NOMO-1 (cell line): ENCODE measurements at regions not wholly inside any gene's neighbourhood (a gene's known extent, or its start where the extent isn't known, plus 50 kb on each side); places are given as distances from the start of the nearest gene placed in this dataset.
"Not testable (repeated sequence)": the region's sequence is repeated elsewhere in the genome, so short reads cannot be mapped to it uniquely, and the experiment has no call there.

Source experiments
- DNase-seq, 2 experiments: peaks; one replicate each; lab custom pipeline; 2025; ENCODE audit not compliant: unreplicated experiment in 2 of 2; lab: John Stamatoyannopoulos, UW

DNA sequence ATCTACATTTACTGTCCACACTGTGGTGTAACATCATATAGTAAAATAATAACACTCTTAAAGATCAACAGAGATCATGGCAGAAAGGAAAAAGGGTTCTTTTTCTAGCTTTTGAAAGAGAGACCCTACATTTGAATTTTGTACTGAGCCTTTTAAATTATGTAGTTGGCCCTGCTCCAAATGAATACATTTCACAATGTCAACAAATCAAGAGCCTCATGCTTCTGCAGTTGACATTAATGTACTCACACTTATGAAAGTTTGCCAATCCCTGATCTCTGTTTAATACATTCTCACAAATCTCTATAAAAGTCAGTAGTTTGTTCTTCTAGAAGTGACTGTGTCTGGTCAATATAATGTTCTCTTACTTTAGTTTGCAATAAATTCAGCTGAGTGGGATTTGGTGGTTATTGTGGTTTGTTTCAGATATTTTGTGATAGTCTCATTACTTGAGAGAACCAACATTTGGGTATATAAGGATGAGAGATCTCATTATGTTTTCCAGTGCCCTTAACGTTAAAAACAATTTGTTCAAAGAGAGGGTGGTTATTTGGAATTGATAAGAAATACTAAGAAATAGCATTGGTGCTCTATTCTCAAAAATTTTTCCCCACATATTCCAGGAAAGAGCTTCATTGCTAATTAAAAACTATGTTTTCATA is 277.8 kb upstream of the FTMT start:
- DNase-seq = no peak

DNA sequence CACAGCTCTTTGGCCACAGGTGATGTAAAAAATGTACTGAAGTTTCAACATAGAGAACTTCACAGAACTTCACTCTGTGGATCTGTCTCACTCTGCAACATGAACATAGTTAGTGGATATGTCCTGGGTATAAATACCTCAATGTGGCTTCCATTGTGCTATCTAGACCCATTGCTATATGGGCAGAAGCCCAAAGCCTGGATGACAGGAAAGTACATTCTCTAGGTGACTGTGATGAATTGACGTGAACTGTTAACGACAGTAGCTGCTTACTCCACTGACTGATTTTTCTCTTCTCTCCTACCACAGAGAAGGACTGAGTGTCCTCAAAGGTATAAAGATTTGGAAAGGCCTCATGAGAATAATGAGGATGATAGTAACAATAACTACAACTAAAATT is 270.1 kb upstream of the FTMT start:
- no peak for DNase-seq

DNA sequence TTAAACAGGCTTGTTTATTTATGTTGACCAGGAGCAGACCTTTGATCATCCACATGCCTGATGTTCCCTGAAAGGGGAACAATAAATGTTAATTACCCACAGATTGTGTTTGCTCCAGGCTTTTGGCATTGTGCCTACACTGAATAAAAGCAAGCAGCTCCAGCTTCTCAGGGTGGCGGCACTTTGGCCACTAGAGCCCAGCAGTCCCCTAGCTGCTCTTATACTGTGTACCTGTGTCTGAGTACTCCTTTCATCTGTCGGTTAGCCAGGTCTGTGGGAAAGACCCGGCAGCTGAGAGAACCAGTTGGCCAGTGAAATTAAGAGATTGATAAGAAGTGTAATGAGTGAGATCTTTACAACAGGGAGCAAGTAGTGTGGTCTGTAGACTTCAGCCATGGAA is 254.8 kb upstream of the FTMT start:
- no peak for DNase-seq

GRCh38 chr5:121608826-121609225 is 242.9 kb upstream of the FTMT start:
- DNase-seq = no peak

DNA sequence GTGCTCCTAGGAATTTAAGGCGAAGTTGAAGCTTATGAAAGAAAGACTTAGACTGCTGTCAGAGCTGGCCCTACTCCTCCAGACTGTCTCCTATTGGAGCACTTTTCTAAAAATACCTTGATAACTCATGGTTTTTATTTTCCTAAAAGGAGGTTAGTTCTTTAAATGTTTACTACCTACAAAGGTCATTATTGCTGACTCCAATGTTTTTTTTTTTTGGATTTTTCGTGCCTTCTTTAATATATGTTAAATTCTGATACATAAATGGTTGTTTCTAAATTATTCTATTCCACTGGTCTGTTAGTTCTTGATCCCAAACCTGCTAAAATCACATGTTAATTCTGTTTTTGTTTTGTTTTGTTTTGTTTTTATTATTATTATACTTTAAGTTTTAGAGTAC is 227.6 kb upstream of the FTMT start:
- no peak for DNase-seq

GRCh38 chr5:121628783-121629182 is 222.9 kb upstream of the FTMT start:
- no peak for DNase-seq

DNA sequence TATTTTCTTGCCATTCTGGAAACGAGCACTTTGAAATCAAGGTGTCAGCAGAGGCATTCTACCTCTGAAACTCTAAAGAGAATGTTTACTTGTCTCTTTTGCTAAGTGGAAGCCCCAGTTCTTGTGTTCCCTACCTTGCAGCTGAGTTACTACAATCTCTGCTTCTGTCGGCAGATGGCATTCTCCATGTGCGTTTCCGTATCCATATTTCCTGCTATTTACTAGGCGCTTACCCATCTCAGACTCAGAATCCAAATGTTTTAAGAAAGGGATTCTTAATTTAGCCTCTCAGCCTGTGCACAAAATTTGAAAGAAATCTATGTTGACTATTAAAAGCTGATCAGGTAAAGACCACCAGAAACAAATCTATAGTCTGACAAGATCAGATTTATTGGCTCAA is 221.3 kb upstream of the FTMT start:
- DNase-seq = no peak

GRCh38 chr5:121634946-121635345 is 216.7 kb upstream of the FTMT start:
- no peak for DNase-seq

GRCh38 chr5:121638126-121638525 is 213.6 kb upstream of the FTMT start:
- no peak for DNase-seq

GRCh38 chr5:121640298-121640697 is 211.4 kb upstream of the FTMT start:
- no peak for DNase-seq

- no peak for DNase-seq
Observed at GRCh38 chr5:121658221-121658620, 193.5 kb upstream of the FTMT start.

- no peak for DNase-seq
Observed at GRCh38 chr5:121660142-121660541, 191.5 kb upstream of the FTMT start.

DNA sequence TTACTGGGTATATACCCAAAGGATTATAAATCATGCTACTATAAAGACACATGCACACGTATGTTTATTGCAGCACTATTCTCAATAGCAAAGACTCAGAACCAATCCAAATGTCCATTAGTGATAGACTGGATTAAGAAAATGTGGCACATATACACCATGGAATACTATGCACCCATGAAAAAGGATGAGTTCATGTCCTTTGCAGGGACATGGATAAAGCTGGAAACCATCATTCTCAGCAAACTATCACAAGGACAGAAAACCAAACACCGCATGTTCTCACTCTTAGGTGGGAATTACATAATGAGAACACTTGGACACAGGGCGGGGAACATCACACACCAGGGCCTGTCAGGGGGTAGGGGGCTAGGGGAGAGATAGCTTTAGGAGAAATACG is 186.1 kb upstream of the FTMT start:
- DNase-seq = not testable (repeated sequence)

- no peak for DNase-seq
Observed at GRCh38 chr5:121667292-121667691, 184.4 kb upstream of the FTMT start.

DNA sequence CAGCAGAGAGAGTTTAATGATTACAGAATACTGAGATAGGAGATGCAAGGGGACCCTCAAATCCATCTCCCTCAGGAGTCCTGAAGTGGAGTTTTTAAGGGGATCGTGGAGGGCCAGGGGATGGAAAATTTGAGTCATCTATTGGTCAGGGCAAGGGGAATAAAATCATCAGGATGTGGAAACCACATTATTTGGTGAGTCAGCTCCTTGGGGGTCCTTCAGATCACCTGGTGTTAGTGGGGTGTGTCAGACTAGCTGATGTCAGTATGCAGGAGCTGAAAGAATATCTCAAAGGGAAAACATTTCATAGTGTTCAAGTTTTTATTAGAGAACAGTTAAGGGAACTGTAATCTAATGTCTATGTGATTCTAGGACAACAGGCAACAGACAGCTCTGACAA is 183.0 kb upstream of the FTMT start:
- no peak for DNase-seq

DNA sequence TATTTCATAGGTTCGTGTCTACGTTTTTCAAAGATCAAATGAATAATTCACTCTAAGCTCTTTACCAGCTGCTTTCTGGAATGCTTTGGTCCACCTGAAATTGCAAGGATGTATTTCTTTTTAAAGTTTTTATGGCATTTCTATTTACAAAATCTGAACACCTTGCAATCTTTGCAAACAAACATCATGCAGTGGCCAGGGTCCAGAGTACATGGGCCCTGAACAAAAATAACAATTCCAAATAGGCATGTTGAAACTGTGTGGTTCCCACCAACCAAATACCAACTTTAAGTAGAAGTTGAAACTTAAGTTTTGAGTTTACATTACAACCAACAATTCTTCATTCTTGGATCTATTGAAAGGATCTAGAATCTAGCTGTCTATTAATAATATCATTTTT is 180.1 kb upstream of the FTMT start:
- no peak for DNase-seq

GRCh38 chr5:121675924-121676323 is 175.8 kb upstream of the FTMT start:
- no peak for DNase-seq

- DNase-seq = no peak
Observed at GRCh38 chr5:121681229-121681855, 170.3 kb upstream of the FTMT start.

- DNase-seq = no peak
Observed at GRCh38 chr5:121688126-121688525, 163.6 kb upstream of the FTMT start.

GRCh38 chr5:121688781-121689180 is 162.9 kb upstream of the FTMT start:
- no peak for DNase-seq

GRCh38 chr5:121691478-121691877 is 160.2 kb upstream of the FTMT start:
- DNase-seq = no peak

DNA sequence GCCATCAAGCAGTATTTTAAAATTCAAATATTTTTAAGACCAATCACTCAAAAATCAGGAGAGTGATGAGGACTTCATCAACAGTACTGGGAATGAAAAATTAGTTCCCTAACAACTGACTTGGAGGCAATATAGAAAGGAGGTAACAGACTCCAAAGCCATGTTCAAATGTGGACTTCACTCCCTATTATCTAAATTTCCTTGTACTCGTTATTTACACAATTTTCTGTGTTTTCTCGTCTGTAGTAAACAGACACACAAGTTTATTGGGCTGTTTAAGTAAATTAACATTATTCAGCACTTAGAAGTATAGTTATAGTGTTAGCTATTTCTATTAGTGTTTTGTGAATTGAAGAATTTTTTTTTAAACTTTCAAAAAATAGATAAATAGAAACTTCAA is 159.5 kb upstream of the FTMT start:
- no peak for DNase-seq

DNA sequence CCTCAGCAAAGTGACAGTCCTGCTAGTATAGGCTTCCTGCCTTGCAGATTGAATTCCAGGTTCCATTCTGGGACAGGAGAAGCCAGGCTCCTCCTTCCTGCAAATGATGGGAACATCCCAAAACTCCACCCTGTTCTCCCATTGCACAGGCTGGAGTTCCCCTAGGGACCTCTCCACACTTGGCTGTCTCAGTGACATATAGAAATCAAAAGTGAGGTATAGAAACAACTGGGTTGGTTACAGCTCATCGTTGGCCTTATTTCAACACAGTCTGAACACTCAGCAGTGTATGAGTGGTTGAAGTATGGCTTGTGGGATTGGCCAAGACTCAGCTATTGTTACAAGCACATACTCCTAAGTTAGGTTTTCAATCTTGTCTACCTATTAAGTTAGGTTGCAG is 157.8 kb upstream of the FTMT start:
- DNase-seq = no peak
